Caco-2 (cell line): ENCODE measurements at regions not wholly inside any gene's neighbourhood (a gene's known extent, or its start where the extent isn't known, plus 50 kb on each side); places are given as distances from the start of the nearest gene placed in this dataset.

Experiments used
- BruUV-seq: library from RNA; stranded (reverse); fragments of 400-500 nt; replicated peaks from 2 replicates; lab custom pipeline; 2021; lab: Mats Ljungman, UMichigan
- CTCF ChIA-PET: fragments of 300-600 bp; sonication (Branson Sonifier 250); formaldehyde crosslinking; loops from one replicate; lab custom pipeline; 2022; ENCODE audit warnings: antibody characterized with exemption; lab: Charles Lee
- POLR2A ChIA-PET: fragments of 300-600 bp; sonication (Branson Sonifier 250); formaldehyde crosslinking; loops from one replicate; lab custom pipeline; 2022; ENCODE audit warnings: antibody characterized with exemption; lab: Charles Lee
- DNase-seq, 2 experiments: peaks; one replicate each; pipeline versions ENCODE4 v3.0.0 to v3.0.0-alpha.2; 2020 to 2022
- H3K27me3 ChIP-seq: replicated peaks from 2 replicates; pipeline ENCODE4 v1.6.0; 2011; ENCODE audit warnings: low read length; ENCODE audit not compliant: control insufficient read depth, insufficient read depth
- H3K36me3 ChIP-seq: 2 replicates; pipeline ENCODE4 v1.5.1; 2011; ENCODE audit warnings: low read length; ENCODE audit not compliant: control insufficient read depth, insufficient read depth
- H3K4me1 ChIP-seq: fragments of 250-450 bp; sonication (Bioruptor Pico); 2 replicates; pipeline ENCODE4 v1.5.1; 2020; ENCODE audit warnings: mild to moderate bottlenecking
- H3K4me3 ChIP-seq: 2 replicates; pipeline ENCODE4 v1.5.1; 2011; ENCODE audit warnings: low read depth, mild to moderate bottlenecking, control low read depth, low read length
- H3K9me3 ChIP-seq: fragments of 250-450 bp; sonication (Bioruptor Pico); 2 replicates; pipeline ENCODE4 v1.5.1; 2020; ENCODE audit warnings: mild to moderate bottlenecking, moderate library complexity
- H3K27ac Mint-ChIP-seq: one replicate; pipeline ENCODE4 v1.8.0; 2022; ENCODE audit warnings: mixed read lengths; ENCODE audit not compliant: unreplicated experiment
- H3K27me3 Mint-ChIP-seq: one replicate; pipeline ENCODE4 v1.8.0; 2022; ENCODE audit warnings: mixed read lengths; ENCODE audit not compliant: insufficient read depth, unreplicated experiment
- H3K36me3 Mint-ChIP-seq: one replicate; pipeline ENCODE4 v1.8.0; 2022; ENCODE audit warnings: mild to moderate bottlenecking, mixed read lengths; ENCODE audit not compliant: insufficient read depth, unreplicated experiment
- H3K4me1 Mint-ChIP-seq: one replicate; pipeline ENCODE4 v1.8.0; 2022; ENCODE audit warnings: low read depth, mixed read lengths; ENCODE audit not compliant: unreplicated experiment
- H3K4me3 Mint-ChIP-seq: one replicate; pipeline ENCODE4 v1.8.0; 2022; ENCODE audit warnings: mild to moderate bottlenecking, moderate library complexity, mixed read lengths; ENCODE audit not compliant: unreplicated experiment
- H3K9me3 Mint-ChIP-seq: one replicate; pipeline ENCODE4 v1.8.0; 2022; ENCODE audit warnings: mixed read lengths; ENCODE audit not compliant: unreplicated experiment
- intact Hi-C: fragments of 100-400 bp; cut with micrococcal nuclease; formaldehyde crosslinking; loops from one replicate; pipeline ENCODE4 v1.10.0; 2022; ENCODE audit not compliant: unreplicated experiment
- TF ChIP-seq, protein P1 (sequence below), 2 experiments: fragments of 200-600 bp in 1 of 2; IDR thresholded peaks; 1 replicate in 1 of 2; 2 replicates in 1 of 2; pipeline versions ENCODE4 v1.5.1 to v1.8.0; 2011 to 2022; ENCODE audit warnings: antibody characterized with exemption in 1 of 2, control low read depth in 1 of 2, inconsistent platforms in 1 of 2, low read depth in 1 of 2, low read length in 1 of 2, mild to moderate bottlenecking in 1 of 2, moderate library complexity in 1 of 2; ENCODE audit not compliant: insufficient read depth in 1 of 2, severe bottlenecking in 1 of 2, unreplicated experiment in 1 of 2

GRCh38 chr11:32015427-32015826 is 75.4 kb upstream of the RCN1 start:
- no peak for DNase-seq
- H3K9me3 ChIP-seq: no peaks in the 10 kb centered on the region
- peaks cover 15% of the 10 kb centered on the region for H3K27me3 Mint-ChIP-seq
- BruUV-seq: no TSS peak
- H3K36me3 ChIP-seq: no peaks in the 10 kb centered on the region
- H3K27me3 ChIP-seq: no peaks in the 10 kb centered on the region
- ChIA-PET POLR2A (no interaction called here), CTCF (interaction anchor here (1.9 kb wide), 1 partner anchor 9 kb away, joined by 5 read pairs; no protein-coding TSS in a partner anchor)
- TF ChIP-seq, protein P1, sequence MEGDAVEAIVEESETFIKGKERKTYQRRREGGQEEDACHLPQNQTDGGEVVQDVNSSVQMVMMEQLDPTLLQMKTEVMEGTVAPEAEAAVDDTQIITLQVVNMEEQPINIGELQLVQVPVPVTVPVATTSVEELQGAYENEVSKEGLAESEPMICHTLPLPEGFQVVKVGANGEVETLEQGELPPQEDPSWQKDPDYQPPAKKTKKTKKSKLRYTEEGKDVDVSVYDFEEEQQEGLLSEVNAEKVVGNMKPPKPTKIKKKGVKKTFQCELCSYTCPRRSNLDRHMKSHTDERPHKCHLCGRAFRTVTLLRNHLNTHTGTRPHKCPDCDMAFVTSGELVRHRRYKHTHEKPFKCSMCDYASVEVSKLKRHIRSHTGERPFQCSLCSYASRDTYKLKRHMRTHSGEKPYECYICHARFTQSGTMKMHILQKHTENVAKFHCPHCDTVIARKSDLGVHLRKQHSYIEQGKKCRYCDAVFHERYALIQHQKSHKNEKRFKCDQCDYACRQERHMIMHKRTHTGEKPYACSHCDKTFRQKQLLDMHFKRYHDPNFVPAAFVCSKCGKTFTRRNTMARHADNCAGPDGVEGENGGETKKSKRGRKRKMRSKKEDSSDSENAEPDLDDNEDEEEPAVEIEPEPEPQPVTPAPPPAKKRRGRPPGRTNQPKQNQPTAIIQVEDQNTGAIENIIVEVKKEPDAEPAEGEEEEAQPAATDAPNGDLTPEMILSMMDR (IDR thresholded peaks at IDR 0.05; ENCODE audit: insufficient read depth in 1 of 2, low read depth in 1 of 2, low read length in 1 of 2, severe bottlenecking in 1 of 2, unreplicated experiment in 1 of 2): no peak
- H3K4me1 Mint-ChIP-seq: no peaks in the 10 kb centered on the region
- H3K36me3 Mint-ChIP-seq: no peaks in the 10 kb centered on the region
- no peak overlapping the region for H3K4me3 ChIP-seq
- H3K9me3 Mint-ChIP-seq: no peaks in the 10 kb centered on the region
- no peaks in the 10 kb centered on the region for H3K4me1 ChIP-seq
- H3K27ac Mint-ChIP-seq: no peak overlapping the region
- no peak overlapping the region for H3K4me3 Mint-ChIP-seq
- intact Hi-C loops: no loop called here

DNA sequence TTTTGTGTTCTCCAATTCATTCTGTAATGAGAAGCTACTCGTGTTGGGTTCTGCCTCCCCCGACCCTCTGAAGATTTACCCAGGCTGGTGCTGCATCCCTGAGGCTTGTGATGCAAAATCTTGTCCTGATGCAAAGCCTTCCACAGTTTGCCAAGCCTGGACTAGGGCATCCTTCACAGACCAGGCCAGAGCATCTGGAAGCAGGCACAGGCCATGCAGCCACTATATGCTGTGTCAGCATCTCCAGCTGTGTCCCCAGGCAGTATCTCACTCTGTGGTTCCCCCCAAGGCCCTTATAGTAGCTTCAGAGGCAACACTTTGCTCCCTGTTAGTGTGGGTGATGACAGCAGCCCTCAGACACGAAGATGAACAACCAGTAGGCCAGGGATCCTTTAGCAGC is 77.3 kb upstream of the RCN1 start:
- H3K27ac Mint-ChIP-seq: no peak overlapping the region
- TF ChIP-seq, protein P1 (IDR thresholded peaks at IDR 0.05; ENCODE audit: insufficient read depth in 1 of 2, low read depth in 1 of 2, low read length in 1 of 2, severe bottlenecking in 1 of 2, unreplicated experiment in 1 of 2): no peak
- POLR2A ChIA-PET: no interaction called here

DNA sequence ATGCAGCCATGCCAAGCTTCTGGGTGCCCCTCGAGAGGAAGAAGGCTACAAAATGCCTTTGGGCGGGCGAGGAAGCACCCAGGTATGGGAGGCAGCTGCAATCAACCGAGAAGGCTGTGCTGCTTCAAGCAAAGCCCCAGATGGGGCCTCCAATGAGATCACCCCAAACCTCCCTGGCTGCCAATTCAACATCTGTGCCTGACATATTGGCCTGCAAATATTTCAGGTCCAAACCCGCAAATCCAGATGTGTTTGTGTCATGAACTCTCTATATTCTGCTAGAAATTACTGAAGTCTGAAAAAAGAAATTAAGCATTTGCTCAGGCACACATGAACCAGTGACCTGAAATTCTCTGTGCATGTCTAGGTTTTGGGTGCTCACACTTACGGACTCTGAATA is 78.8 kb upstream of the RCN1 start:
- H3K9me3 Mint-ChIP-seq: no peaks in the 10 kb centered on the region
- Histone ChIP-seq H3K4me3 (no peak overlapping the region), H3K27me3 (no peaks in the 10 kb centered on the region), H3K9me3 (no peaks in the 10 kb centered on the region), H3K36me3 (no peaks in the 10 kb centered on the region), H3K4me1 (no peaks in the 10 kb centered on the region)
- CTCF ChIA-PET: no interaction called here
- TF ChIP-seq, protein P1 (IDR thresholded peaks at IDR 0.05; ENCODE audit: insufficient read depth in 1 of 2, low read depth in 1 of 2, low read length in 1 of 2, severe bottlenecking in 1 of 2, unreplicated experiment in 1 of 2): no peak
- H3K4me1 Mint-ChIP-seq: no peaks in the 10 kb centered on the region
- intact Hi-C loops: no loop called here
- no peak overlapping the region for H3K27ac Mint-ChIP-seq
- POLR2A ChIA-PET: no interaction called here
- peaks cover 21% of the 10 kb centered on the region for H3K27me3 Mint-ChIP-seq
- no peak for DNase-seq
- no peaks in the 10 kb centered on the region for H3K36me3 Mint-ChIP-seq
- no peak overlapping the region for H3K4me3 Mint-ChIP-seq
- BruUV-seq: no TSS peak

More for the DNA sequence above, 77.3 kb upstream of the RCN1 start:
- no TSS peak for BruUV-seq
- Histone ChIP-seq H3K9me3 (no peaks in the 10 kb centered on the region), H3K36me3 (no peaks in the 10 kb centered on the region), H3K27me3 (no peaks in the 10 kb centered on the region), H3K4me3 (no peak overlapping the region), H3K4me1 (no peaks in the 10 kb centered on the region)
- Mint-ChIP-seq H3K4me1 (no peaks in the 10 kb centered on the region), H3K27me3 (peaks cover 21% of the 10 kb centered on the region), H3K9me3 (no peaks in the 10 kb centered on the region), H3K36me3 (no peaks in the 10 kb centered on the region), H3K4me3 (no peak overlapping the region)
- intact Hi-C loops: no loop called here
- DNase-seq: no peak
- CTCF ChIA-PET: no interaction called here
